ENCODE measurements at regions not wholly inside any gene's neighbourhood (a gene's known extent, or its start where the extent isn't known, plus 50 kb on each side); places are given as distances from the start of the nearest gene placed in this dataset.

DNA sequence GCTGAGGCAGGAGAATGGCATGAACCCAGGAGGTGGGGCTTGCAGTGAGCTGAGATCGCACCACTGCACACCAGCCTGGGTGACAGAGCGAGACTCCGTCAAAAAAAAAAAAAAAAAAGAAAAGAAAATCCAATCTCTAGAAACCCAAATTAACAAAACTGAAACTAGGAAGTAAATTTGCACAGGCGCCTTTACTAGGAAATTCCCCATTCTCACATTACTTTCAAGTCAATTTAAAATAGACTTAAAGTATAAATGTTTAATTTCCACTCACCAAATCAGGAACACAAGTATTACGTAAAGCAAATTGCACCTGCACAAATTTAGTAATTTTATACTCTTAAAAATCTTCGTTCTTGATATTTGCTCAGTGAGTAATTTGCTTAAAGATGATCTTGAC is 67.8 kb upstream of the BCAR3 start:
- TF ChIP-seq TAF1 (IDR thresholded peaks at IDR 0.05; ENCODE audit: low read depth) (no peak), YY1 (IDR thresholded peaks at IDR 0.05; ENCODE audit: low read depth) (no peak)
- TF ChIP-seq, protein P1, sequence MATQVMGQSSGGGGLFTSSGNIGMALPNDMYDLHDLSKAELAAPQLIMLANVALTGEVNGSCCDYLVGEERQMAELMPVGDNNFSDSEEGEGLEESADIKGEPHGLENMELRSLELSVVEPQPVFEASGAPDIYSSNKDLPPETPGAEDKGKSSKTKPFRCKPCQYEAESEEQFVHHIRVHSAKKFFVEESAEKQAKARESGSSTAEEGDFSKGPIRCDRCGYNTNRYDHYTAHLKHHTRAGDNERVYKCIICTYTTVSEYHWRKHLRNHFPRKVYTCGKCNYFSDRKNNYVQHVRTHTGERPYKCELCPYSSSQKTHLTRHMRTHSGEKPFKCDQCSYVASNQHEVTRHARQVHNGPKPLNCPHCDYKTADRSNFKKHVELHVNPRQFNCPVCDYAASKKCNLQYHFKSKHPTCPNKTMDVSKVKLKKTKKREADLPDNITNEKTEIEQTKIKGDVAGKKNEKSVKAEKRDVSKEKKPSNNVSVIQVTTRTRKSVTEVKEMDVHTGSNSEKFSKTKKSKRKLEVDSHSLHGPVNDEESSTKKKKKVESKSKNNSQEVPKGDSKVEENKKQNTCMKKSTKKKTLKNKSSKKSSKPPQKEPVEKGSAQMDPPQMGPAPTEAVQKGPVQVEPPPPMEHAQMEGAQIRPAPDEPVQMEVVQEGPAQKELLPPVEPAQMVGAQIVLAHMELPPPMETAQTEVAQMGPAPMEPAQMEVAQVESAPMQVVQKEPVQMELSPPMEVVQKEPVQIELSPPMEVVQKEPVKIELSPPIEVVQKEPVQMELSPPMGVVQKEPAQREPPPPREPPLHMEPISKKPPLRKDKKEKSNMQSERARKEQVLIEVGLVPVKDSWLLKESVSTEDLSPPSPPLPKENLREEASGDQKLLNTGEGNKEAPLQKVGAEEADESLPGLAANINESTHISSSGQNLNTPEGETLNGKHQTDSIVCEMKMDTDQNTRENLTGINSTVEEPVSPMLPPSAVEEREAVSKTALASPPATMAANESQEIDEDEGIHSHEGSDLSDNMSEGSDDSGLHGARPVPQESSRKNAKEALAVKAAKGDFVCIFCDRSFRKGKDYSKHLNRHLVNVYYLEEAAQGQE (IDR thresholded peaks at IDR 0.05; ENCODE audit: low read depth): no peak
